Esophagus muscularis mucosa (tissue), 4 donors: ENCODE measurements at regions not wholly inside any gene's neighbourhood (a gene's known extent, or its start where the extent isn't known, plus 50 kb on each side); places are given as distances from the start of the nearest gene placed in this dataset.

Source experiments
- DNase-seq: peaks from one replicate; pipeline ENCODE4 v3.0.0-alpha.2; 2017; ENCODE audit errors: extremely low spot score
- H3K27ac ChIP-seq, 4 donors: fragments of 200-600 bp; sonication (generic); replicated peaks in 1 of 4; 1 replicate in 3 of 4; 2 replicates in 1 of 4; pipeline ENCODE4 v1.5.1; 2016 to 2019; ENCODE audit warnings: mild to moderate bottlenecking in 1 of 4
- H3K27me3 ChIP-seq, 4 donors: fragments of 200-600 bp; sonication (generic); one replicate each; pipeline versions ENCODE4 v1.5.1 to v1.6.0; 2016 to 2019
- H3K36me3 ChIP-seq, 4 donors: fragments of 200-600 bp; sonication (generic); one replicate each; pipeline ENCODE4 v1.5.1; 2016 to 2019
- H3K4me1 ChIP-seq, 4 donors: fragments of 200-600 bp; sonication (generic); one replicate each; pipeline ENCODE4 v1.5.1; 2016 to 2019
- H3K4me3 ChIP-seq, 4 donors: fragments of 200-600 bp; sonication (generic); 1 replicate in 2 of 4; 2 replicates in 2 of 4; pipeline ENCODE4 v1.5.1; 2016 to 2019; ENCODE audit warnings: mild to moderate bottlenecking in 4 of 4, moderate library complexity in 1 of 4
- H3K9me3 ChIP-seq, 4 donors: fragments of 200-600 bp; sonication (generic); 1 replicate in 3 of 4; 2 replicates in 1 of 4; pipeline ENCODE4 v1.5.1; 2016 to 2019
- EP300 ChIP-seq: sonication (generic); formaldehyde crosslinking; IDR thresholded peaks from one replicate; pipeline ENCODE4 v1.6.1; 2017; ENCODE audit warnings: antibody characterized with exemption
- POLR2A ChIP-seq: fragments of 450-650 bp; IDR thresholded peaks from one replicate; pipeline ENCODE4 v1.6.1; 2017; ENCODE audit warnings: antibody characterized with exemption, moderate library complexity, mild to moderate bottlenecking, low read depth
- POLR2AphosphoS5 ChIP-seq, 2 donors: sonication (generic); formaldehyde crosslinking; IDR thresholded peaks; one replicate each; pipeline ENCODE4 v1.6.1; 2017; ENCODE audit warnings: antibody characterized with exemption in 2 of 2
- WGBS: methylation state at CpG from one replicate; pipeline ENCODE4 v1.1.5; 2018; 5-methylcytosine and 5-hydroxymethylcytosine counted together
- intact Hi-C: fragments of 100-400 bp; cut with DNase I; formaldehyde crosslinking; loops from one replicate; pipeline ENCODE4 v1.15.1; 2023
- TF ChIP-seq, protein P1 (sequence below), 3 experiments: fragments of 200-600 bp in 2 of 3; fragments of 450-650 bp in 1 of 3; sonication (generic) in 2 of 3; IDR thresholded peaks; one replicate each; pipeline ENCODE4 v1.5.1; 2017 to 2019; ENCODE audit warnings: antibody characterized with exemption in 3 of 3, mild to moderate bottlenecking in 2 of 3, moderate library complexity in 1 of 3

DNA sequence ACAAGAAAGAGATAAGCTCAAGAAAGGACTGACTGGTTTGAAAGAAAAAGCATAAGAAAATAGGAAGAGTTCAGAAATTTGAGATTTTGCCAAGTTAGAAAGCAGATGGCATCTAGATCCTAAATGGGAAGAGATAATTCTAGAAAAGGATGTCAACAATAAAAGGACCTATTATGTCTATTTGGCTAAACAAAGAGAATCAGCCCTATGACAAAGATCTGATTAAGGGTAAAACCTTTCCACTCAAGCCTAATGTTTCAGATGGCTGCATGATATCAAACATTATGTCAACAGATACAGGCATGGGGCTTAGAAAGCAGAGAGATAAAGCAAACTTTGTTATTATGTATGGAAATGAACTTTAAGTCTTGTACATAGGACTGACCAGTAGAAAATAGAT lies 465.0 kb upstream of the TRIB2 start:
- Histone ChIP-seq H3K4me1 (peaks cover 0 to 9% (median under 1%) of the 10 kb centered on the region in 4 donors), H3K27me3 (no peaks in the 10 kb centered on the region), H3K9me3 (no peaks in the 10 kb centered on the region), H3K27ac (no peak overlapping the region), H3K36me3 (no peaks in the 10 kb centered on the region), H3K4me3 (no peak overlapping the region)
- no peak for DNase-seq
- intact Hi-C loops, result no loop called here
- no peak for TF ChIP-seq EP300
- TF ChIP-seq, protein P1, sequence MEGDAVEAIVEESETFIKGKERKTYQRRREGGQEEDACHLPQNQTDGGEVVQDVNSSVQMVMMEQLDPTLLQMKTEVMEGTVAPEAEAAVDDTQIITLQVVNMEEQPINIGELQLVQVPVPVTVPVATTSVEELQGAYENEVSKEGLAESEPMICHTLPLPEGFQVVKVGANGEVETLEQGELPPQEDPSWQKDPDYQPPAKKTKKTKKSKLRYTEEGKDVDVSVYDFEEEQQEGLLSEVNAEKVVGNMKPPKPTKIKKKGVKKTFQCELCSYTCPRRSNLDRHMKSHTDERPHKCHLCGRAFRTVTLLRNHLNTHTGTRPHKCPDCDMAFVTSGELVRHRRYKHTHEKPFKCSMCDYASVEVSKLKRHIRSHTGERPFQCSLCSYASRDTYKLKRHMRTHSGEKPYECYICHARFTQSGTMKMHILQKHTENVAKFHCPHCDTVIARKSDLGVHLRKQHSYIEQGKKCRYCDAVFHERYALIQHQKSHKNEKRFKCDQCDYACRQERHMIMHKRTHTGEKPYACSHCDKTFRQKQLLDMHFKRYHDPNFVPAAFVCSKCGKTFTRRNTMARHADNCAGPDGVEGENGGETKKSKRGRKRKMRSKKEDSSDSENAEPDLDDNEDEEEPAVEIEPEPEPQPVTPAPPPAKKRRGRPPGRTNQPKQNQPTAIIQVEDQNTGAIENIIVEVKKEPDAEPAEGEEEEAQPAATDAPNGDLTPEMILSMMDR (IDR thresholded peaks at IDR 0.05), result no peak
- TF ChIP-seq POLR2A, result no peak
- no peak for TF ChIP-seq POLR2AphosphoS5 (IDR thresholded peaks at IDR 0.05)

DNA sequence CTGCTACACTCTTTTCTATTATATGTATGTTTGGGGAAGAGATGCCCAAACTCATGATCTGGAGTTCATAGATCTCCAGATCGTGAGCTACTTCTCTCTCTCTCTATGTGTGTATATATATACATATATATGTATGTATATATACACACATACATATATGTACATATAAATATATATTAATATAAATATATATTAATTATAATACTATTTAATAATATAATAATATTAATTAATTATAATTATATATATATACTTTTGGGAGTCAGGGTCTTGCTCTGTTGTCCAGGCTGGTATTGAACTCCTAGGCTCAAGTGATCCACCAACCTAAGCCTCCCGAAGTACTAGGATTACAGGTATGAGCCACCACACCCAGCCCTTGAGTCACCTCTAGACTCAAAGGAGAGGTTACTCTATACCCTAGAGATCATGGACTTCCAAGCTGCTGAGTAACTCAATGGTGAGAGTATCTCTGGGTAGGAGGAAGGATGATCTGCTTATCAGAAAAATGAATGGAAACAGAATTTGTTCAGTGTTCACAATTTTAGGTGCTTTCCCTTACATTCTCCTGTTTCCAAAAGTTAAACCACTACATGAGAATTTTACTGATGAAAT lies 463.5 kb upstream of the TRIB2 start:
- no peaks in the 10 kb centered on the region for H3K9me3 ChIP-seq
- no peaks in the 10 kb centered on the region for H3K27me3 ChIP-seq
- no peak overlapping the region for H3K4me3 ChIP-seq
- H3K4me1 ChIP-seq, result peaks cover 0 to 22% (median 12%) of the 10 kb centered on the region in 4 donors
- H3K27ac ChIP-seq, result no peak overlapping the region
- TF ChIP-seq, protein P1 (IDR thresholded peaks at IDR 0.05), result no peak
- TF ChIP-seq POLR2AphosphoS5 (IDR thresholded peaks at IDR 0.05), result no peak
- no peak for TF ChIP-seq EP300
- no peak for TF ChIP-seq POLR2A
- no peaks in the 10 kb centered on the region for H3K36me3 ChIP-seq
- intact Hi-C loops, result no loop called here
- WGBS, result 92% methylated on average over 2 of the region's 2 CpGs
- no peak for DNase-seq

DNA sequence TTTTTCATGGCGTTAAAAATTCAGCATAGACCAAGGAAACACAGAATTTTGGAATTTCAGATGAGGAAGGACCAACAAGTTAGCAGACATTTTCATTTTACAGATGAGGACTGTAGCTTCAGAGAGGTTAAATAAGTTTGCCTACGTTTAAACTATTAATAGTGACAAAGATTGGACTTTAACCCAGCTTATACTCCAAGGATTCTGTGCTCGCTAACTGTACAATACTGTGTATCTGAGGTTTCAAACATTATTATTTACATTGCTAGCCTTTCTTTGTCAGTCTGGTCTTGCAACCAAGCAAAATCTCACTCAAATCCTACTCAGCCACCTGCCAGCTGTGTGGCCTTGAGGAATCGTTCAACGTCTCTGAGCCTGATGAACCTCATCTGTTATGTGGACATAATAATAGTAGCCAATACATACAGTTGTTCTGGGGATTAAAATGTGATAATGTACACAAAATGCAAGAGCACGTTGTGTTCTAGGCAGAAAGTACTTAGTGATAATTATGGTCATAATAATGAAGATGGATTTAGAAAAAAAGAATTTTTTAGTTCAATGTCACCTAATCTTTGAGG lies 462.4 kb upstream of the TRIB2 start:
- DNase-seq, result no peak
- H3K27me3 ChIP-seq, result no peaks in the 10 kb centered on the region
- TF ChIP-seq, protein P1 (IDR thresholded peaks at IDR 0.05), result no peak
- no peak for TF ChIP-seq POLR2AphosphoS5 (IDR thresholded peaks at IDR 0.05)
- no peak for TF ChIP-seq EP300
- no peak for TF ChIP-seq POLR2A
- H3K9me3 ChIP-seq, result no peaks in the 10 kb centered on the region
- H3K36me3 ChIP-seq, result no peaks in the 10 kb centered on the region
- H3K27ac ChIP-seq, result no peak overlapping the region
- WGBS, result 80% methylated on average over 6 of the region's 6 CpGs
- intact Hi-C loops, result no loop called here
- H3K4me1 ChIP-seq, result peaks cover 0 to 22% (median 12%) of the 10 kb centered on the region in 4 donors
- H3K4me3 ChIP-seq, result no peak overlapping the region

DNA sequence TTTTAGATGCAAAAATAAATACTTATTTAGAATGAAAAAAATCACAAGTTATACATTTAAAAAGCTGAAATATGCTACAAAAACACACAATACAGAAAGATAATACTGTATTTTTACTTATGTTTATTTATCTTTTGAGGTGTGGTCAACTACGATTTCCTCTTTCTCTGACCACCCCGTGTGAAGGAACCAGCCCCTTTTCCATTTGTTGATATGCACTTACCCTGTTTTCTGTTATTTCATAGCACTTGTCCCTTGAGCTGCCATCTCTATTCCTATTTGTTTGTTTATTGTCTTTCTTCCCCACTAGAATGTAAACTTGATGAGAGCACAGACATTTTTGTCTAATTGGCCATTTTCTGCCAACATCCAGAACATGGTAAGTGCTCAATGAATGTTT lies 460.5 kb upstream of the TRIB2 start:
- no peaks in the 10 kb centered on the region for H3K36me3 ChIP-seq
- DNase-seq, result no peak
- no peaks in the 10 kb centered on the region for H3K9me3 ChIP-seq
- no peaks in the 10 kb centered on the region for H3K27me3 ChIP-seq
- no peak overlapping the region for H3K4me3 ChIP-seq
- peaks cover 0 to 22% (median 12%) of the 10 kb centered on the region in 4 donors for H3K4me1 ChIP-seq
- no peak for TF ChIP-seq POLR2AphosphoS5 (IDR thresholded peaks at IDR 0.05)
- TF ChIP-seq EP300, result no peak
- no peak for TF ChIP-seq POLR2A
- TF ChIP-seq, protein P1 (IDR thresholded peaks at IDR 0.05), result no peak
- H3K27ac ChIP-seq, result no peak overlapping the region
- intact Hi-C loops, result no loop called here
- WGBS, result 82% methylated on average over 2 of the region's 2 CpGs
